HepG2 (cell line): ENCODE measurements at regions not wholly inside any gene's neighbourhood (a gene's known extent, or its start where the extent isn't known, plus 50 kb on each side); places are given as distances from the start of the nearest gene placed in this dataset.
A peak's percentile ranks its signal among the peaks of the same experiment; 100 is the strongest.

Experiments used
- ATF7 ChIP-seq, 2 experiments: fragments of 450-650 bp in 1 of 2; sonication (generic) in 1 of 2; formaldehyde crosslinking in 1 of 2; IDR thresholded peaks; 2 replicates each; pipeline versions ENCODE4 v1.4.0 to v1.6.1; 2016 to 2020; ENCODE audit warnings: antibody characterized with exemption in 1 of 2, mild to moderate bottlenecking in 1 of 2, missing genetic modification reagents in 1 of 2
- KLF13 ChIP-seq: sonication (generic); formaldehyde crosslinking; IDR thresholded peaks from 2 replicates; pipeline ENCODE4 v1.4.0; 2020; ENCODE audit warnings: mild to moderate bottlenecking, missing genetic modification reagents
- KLF9 ChIP-seq: IDR thresholded peaks from 2 replicates; pipeline ENCODE4 v1.6.1; 2016; ENCODE audit warnings: low read depth
- NR2F6 ChIP-seq, 2 experiments: IDR thresholded peaks; 2 replicates each; pipeline ENCODE4 v1.6.1; 2016; ENCODE audit warnings: antibody characterized with exemption in 1 of 2, mild to moderate bottlenecking in 1 of 2
- PAX8 ChIP-seq: sonication (generic); formaldehyde crosslinking; IDR thresholded peaks from 2 replicates; pipeline ENCODE4 v1.8.0; 2022; ENCODE audit warnings: mild to moderate bottlenecking, missing genetic modification reagents, borderline replicate concordance
- SNAI1 ChIP-seq: sonication (generic); formaldehyde crosslinking; IDR thresholded peaks from 2 replicates; pipeline ENCODE4 v1.5.0; 2020; ENCODE audit warnings: mild to moderate bottlenecking, missing genetic modification reagents, borderline replicate concordance
- ZNF333 ChIP-seq: sonication (generic); formaldehyde crosslinking; IDR thresholded peaks from 2 replicates; pipeline ENCODE4 v1.4.0; 2020; ENCODE audit warnings: mild to moderate bottlenecking, missing genetic modification reagents, borderline replicate concordance
- ZNF343 ChIP-seq: sonication (generic); formaldehyde crosslinking; IDR thresholded peaks from 2 replicates; pipeline ENCODE4 v1.4.0; 2020; ENCODE audit warnings: mild to moderate bottlenecking, missing genetic modification reagents
- ZNF350 ChIP-seq: sonication (generic); formaldehyde crosslinking; IDR thresholded peaks from 2 replicates; pipeline ENCODE4 v1.4.0; 2020; ENCODE audit warnings: mild to moderate bottlenecking, low read depth, missing genetic modification reagents, borderline replicate concordance
- TF ChIP-seq, protein P1 (sequence below): sonication (generic); formaldehyde crosslinking; IDR thresholded peaks from 2 replicates; pipeline ENCODE4 v1.4.0; 2020; ENCODE audit warnings: mild to moderate bottlenecking, missing genetic modification reagents
- TF ChIP-seq, protein P2 (sequence below): sonication (generic); formaldehyde crosslinking; IDR thresholded peaks from 2 replicates; pipeline ENCODE4 v1.8.1; 2022; ENCODE audit warnings: low read depth, mild to moderate bottlenecking, missing genetic modification reagents
- TF ChIP-seq, protein P3 (sequence below): sonication (generic); formaldehyde crosslinking; IDR thresholded peaks from 2 replicates; pipeline ENCODE4 v1.4.0; 2020; ENCODE audit warnings: mild to moderate bottlenecking, missing genetic modification reagents

DNA sequence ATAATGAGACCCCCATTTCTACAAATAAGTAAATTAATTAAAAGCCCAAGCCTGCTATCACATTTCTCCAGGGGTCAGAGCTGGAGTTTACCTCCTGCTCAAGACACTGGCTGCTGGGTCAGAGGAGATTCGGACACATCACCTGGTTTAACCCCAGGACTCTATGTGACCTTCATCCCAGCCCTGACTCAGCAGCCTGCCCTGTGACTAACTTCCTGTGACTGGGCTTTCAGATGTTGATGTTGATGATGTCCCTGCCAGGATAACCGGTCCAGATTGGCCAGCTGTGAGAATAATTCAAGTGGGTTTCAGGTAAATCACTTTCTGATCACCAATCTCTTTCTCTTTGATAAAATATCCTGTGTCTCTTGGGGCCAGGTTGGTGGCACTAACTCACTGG lies 102.4 kb upstream of the MAML3 start (continued):
- TF ChIP-seq ZNF343 (no peak), KLF13 (CRISPR knock-in tag) (no peak), PAX8 (CRISPR knock-in tag) (no peak), NR2F6 (IDR thresholded peaks at IDR 0.05) (no peak), NR2F6 (CRISPR knock-in tag; IDR thresholded peaks at IDR 0.05) (0 out of 2 replicates have a peak, but pooled peaks have one; percentile 8), ATF7 (IDR thresholded peaks at IDR 0.05) (no peak), ATF7 (CRISPR knock-in tag; IDR thresholded peaks at IDR 0.05) (no peak), KLF9 (CRISPR knock-in tag) (no peak), SNAI1 (no peak), ZNF350 (CRISPR knock-in tag) (no peak), ZNF333 (CRISPR knock-in tag) (no peak)
- TF ChIP-seq, protein P1, sequence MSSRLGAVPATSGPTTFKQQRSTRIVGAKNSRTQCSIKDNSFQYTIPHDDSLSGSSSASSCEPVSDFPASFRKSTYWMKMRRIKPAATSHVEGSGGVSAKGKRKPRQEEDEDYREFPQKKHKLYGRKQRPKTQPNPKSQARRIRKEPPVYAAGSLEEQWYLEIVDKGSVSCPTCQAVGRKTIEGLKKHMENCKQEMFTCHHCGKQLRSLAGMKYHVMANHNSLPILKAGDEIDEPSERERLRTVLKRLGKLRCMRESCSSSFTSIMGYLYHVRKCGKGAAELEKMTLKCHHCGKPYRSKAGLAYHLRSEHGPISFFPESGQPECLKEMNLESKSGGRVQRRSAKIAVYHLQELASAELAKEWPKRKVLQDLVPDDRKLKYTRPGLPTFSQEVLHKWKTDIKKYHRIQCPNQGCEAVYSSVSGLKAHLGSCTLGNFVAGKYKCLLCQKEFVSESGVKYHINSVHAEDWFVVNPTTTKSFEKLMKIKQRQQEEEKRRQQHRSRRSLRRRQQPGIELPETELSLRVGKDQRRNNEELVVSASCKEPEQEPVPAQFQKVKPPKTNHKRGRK (CRISPR knock-in tag), result no peak
- TF ChIP-seq, protein P2, sequence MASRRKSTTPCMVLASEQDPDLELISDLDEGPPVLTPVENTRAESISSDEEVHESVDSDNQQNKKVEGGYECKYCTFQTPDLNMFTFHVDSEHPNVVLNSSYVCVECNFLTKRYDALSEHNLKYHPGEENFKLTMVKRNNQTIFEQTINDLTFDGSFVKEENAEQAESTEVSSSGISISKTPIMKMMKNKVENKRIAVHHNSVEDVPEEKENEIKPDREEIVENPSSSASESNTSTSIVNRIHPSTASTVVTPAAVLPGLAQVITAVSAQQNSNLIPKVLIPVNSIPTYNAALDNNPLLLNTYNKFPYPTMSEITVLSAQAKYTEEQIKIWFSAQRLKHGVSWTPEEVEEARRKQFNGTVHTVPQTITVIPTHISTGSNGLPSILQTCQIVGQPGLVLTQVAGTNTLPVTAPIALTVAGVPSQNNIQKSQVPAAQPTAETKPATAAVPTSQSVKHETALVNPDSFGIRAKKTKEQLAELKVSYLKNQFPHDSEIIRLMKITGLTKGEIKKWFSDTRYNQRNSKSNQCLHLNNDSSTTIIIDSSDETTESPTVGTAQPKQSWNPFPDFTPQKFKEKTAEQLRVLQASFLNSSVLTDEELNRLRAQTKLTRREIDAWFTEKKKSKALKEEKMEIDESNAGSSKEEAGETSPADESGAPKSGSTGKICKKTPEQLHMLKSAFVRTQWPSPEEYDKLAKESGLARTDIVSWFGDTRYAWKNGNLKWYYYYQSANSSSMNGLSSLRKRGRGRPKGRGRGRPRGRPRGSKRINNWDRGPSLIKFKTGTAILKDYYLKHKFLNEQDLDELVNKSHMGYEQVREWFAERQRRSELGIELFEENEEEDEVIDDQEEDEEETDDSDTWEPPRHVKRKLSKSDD (CRISPR knock-in tag), result no peak
- TF ChIP-seq, protein P3, sequence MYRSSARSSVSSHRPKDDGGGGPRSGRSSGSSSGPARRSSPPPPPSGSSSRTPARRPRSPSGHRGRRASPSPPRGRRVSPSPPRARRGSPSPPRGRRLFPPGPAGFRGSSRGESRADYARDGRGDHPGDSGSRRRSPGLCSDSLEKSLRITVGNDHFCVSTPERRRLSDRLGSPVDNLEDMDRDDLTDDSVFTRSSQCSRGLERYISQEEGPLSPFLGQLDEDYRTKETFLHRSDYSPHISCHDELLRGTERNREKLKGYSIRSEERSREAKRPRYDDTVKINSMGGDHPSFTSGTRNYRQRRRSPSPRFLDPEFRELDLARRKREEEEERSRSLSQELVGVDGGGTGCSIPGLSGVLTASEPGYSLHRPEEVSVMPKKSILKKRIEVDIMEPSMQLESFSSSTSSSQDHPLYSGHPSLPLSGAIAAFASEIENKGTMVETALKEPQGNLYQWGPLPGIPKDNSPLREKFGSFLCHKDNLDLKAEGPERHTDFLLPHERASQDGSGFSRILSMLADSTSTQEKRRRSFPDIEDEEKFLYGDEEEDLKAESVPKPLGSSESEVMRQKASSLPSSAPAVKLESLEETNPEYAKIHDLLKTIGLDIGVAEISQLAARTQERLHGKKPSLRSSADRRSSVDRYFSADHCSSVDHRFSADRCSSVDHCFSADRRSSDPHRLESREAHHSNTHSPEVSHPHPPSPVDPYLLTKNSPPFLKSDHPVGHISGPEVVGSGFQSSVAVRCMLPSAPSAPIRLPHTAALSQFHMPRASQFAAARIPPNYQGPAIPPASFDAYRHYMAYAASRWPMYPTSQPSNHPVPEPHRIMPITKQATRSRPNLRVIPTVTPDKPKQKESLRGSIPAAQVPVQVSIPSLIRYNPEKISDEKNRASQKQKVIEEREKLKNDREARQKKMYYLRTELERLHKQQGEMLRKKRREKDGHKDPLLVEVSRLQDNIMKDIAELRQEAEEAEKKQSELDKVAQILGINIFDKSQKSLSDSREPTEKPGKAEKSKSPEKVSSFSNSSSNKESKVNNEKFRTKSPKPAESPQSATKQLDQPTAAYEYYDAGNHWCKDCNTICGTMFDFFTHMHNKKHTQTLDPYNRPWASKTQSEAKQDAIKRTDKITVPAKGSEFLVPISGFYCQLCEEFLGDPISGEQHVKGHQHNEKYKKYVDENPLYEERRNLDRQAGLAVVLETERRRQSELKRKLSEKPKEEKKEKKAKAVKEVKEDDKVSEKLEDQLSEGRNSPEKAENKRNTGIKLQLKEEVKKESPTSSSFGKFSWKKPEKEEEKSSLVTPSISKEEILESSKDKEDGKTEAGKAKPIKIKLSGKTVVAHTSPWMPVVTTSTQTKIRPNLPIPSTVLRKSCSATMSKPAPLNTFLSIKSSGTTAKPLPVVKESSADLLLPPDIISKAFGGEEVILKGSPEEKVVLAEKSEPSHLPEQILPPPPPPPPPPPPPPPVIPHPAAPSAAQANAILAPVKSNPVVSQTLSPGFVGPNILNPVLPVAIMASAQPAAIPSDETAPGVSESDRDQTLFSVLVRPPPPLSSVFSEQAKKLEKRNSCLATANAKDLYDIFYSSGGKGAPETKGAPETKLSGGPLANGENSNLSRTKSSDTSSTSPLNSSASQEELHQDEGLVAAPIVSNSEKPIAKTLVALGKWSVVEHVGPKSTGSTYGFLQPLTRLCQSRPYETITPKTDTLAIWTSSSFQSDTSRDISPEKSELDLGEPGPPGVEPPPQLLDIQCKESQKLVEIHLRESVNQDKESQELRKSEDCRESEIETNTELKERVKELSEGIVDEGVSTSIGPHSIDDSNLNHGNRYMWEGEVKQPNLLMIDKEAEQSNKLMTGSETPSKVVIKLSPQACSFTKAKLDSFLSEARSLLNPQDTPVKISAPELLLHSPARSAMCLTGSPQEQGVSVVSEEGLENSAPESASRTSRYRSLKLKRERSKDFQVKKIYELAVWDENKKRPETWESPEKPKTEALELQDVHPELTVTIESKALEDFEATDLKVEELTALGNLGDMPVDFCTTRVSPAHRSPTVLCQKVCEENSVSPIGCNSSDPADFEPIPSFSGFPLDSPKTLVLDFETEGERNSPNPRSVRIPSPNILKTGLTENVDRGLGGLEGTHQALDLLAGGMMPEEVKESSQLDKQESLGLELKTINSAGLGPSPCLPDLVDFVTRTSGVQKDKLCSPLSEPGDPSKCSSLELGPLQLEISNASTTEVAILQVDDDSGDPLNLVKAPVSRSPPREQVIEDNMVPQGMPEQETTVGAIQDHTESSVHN (CRISPR knock-in tag), result no peak
